ENCODE measurements at regions not wholly inside any gene's neighbourhood (a gene's known extent, or its start where the extent isn't known, plus 50 kb on each side); places are given as distances from the start of the nearest gene placed in this dataset.
"Not testable (repeated sequence)": the region's sequence is repeated elsewhere in the genome, so short reads cannot be mapped to it uniquely, and the experiment has no call there.

DNA sequence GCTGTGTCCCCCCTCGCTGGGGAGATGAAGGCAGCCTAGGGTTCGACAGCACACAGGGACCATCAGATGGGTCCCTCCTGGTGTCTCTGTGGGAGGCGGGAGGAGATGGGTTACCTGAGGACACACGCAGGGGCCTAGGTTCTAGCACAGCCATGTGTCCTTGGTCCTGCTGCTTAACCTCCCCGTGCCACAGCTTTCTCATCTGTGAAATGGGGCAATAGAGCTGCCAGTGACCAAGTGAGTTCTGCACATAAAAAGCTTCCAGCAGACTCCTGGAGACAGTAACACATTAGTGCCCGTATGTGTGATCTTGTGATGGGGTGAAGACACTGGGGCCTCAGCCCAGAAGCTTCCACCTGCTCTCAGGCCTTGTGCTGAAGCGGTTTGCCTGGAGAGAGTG lies 96.0 kb upstream of the GSE1 start:
- no peak for TF ChIP-seq ZFX (IDR thresholded peaks at IDR 0.05)
- TF ChIP-seq, protein P1, sequence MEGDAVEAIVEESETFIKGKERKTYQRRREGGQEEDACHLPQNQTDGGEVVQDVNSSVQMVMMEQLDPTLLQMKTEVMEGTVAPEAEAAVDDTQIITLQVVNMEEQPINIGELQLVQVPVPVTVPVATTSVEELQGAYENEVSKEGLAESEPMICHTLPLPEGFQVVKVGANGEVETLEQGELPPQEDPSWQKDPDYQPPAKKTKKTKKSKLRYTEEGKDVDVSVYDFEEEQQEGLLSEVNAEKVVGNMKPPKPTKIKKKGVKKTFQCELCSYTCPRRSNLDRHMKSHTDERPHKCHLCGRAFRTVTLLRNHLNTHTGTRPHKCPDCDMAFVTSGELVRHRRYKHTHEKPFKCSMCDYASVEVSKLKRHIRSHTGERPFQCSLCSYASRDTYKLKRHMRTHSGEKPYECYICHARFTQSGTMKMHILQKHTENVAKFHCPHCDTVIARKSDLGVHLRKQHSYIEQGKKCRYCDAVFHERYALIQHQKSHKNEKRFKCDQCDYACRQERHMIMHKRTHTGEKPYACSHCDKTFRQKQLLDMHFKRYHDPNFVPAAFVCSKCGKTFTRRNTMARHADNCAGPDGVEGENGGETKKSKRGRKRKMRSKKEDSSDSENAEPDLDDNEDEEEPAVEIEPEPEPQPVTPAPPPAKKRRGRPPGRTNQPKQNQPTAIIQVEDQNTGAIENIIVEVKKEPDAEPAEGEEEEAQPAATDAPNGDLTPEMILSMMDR (conservative IDR thresholded peaks at IDR 0.05), result no peak
- no peak overlapping the region for H3K27ac ChIP-seq

DNA sequence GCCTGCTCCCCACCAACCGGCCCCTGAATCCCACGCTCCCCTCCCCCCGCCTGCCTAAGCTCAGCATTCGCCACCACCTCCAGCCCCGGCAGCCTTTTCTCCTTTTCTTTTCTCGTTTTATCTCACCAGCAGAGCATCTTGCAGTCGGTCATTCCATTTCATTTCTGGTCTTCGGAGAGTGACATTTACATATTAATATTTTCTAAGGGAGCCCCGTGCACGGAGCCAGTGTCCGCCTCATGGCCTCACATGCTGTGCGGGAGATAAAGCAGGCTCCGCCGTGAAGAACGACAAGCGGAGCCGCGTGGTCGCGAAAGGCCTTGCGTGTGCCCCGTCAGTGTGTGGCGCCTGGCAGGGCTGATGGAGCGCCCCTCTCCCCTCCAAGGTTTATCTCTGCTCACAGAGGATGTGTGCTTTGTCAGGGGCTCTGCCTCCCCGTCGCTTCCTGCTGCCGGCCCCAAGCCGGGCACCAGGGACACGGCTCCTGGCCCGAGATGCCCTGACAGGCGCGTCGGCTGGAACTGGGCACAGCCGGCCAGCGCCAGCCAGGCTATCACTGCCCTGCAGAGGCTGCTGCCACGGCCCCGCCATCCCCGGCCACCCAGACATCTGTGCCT lies 95.5 kb upstream of the GSE1 start:
- H3K27ac ChIP-seq, result no peak overlapping the region
- TF ChIP-seq ZFX (IDR thresholded peaks at IDR 0.05), result no peak
- TF ChIP-seq, protein P1 (conservative IDR thresholded peaks at IDR 0.05), result no peak

DNA sequence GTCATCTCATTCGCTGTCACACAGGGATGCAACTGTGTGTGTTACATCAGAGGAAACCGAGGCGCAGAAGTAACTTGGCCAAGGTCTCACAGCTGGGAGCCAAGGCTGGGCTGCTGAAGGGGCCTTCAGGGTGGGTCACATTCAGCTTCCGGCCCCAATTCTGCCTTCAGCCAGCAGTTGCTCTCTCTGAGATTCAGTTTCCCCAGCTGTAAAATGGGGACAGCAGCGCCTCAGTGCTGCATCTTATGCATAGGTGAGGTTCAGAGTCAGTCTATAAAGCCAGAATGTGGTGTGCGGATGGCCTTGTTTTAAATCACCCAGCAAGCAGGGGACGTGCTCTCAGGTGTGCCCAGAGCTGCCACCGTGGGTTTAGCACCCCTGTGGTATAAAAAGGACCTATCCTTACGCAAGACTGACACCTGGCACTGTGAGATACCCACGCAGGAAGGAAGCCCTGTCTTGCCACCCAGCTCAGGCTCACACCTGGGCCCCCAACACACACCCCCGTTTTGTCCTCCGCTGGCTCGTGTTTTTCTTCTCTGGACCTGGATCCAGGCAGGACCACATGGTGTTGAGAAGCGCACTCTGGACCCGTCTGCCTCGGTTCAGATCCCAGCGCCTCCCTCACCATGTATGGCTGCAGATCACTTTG lies 94.6 kb upstream of the GSE1 start:
- TF ChIP-seq ZFX (IDR thresholded peaks at IDR 0.05), result no peak
- H3K27ac ChIP-seq, result no peak overlapping the region

DNA sequence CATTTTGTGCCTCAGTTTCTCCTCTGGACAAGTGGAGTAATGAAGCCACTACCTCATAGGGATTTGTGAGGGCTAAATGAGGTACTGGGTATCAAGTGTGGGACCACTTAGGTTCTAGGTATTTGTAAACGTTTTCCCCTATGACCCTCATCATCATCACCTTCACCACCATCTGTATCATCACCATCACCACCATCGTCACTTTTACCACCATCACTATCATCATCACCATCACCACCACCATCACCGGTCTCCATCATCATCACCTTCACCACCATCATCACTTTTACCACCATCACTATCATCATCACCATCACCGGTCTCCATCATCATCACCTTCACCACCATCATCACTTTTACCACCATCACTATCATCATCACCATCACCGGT lies 94.1 kb upstream of the GSE1 start:
- H3K27ac ChIP-seq, result not testable (repeated sequence)

DNA sequence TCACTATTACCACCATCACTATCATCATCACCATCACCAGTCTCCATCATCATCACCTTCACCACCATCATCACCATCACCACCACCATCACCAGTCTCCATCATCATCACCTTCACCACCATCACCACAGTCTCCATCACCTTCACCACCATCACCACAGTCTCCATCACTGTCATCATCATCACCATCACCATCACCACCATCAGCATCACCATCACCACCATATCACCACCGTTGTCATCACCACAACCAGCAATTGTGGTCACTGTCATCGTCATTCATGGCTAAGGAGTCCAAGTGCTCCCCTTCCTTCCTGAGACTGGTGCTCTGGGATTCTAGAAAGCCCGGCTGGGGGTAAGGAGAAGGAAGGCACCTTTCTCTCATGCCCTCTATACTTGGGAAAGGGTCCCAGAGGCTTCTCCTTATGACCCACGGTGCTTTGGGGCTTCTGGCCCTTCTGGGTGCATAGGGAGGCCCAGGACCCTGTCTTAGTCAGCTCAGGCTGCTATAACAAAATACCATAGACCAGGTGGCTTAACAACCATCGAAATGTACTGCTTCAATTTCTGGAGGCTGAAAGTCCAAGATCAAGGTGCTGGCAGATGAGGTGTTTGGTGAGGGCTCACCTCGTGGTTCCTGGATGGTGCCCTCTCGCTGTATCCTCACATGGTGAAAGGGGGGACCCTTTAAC lies 93.4 kb upstream of the GSE1 start:
- TF ChIP-seq, protein P1 (conservative IDR thresholded peaks at IDR 0.05), result no peak
- no peak for TF ChIP-seq ZFX (IDR thresholded peaks at IDR 0.05)
- H3K27ac ChIP-seq, result peak overlapping the region; percentile 93; the same call in 1 of the 2 replicates

DNA sequence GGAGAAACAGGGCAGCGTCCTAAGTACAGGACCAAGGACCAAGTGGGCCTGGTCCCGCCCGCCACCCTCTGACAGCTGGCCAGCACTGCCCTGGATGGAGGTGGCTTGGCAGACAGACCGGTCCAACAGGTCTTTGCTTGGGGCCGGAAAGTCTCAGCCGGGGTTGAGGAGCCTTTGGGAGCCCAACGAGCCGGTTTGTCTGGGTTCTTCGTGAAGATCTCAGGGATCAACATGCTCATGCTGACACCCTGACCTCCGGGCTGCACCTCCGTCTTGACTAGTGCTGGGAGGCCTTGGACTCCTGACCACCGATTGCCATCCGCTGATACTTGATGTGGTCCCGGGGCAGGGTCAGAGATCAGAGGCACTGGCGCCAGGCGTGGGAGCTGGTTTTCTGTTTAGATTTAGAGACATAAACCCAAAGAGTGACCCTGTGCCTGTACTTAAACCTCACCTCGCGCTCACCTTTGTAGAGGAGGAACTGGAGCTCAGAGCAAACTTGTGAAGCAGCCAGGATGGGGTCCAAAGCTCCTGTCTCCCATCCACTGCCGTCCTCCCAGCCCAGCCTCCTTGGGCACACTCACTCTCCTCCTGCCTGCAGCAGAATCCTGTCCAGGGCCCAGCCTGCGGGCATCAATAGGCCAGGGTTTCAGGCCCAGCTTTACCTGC lies 92.1 kb upstream of the GSE1 start:
- peak overlapping the region; percentile 93 for H3K27ac ChIP-seq
- TF ChIP-seq ZFX (IDR thresholded peaks at IDR 0.05), result no peak; the same call in 1 of the 2 replicates
- TF ChIP-seq, protein P1 (conservative IDR thresholded peaks at IDR 0.05), result no peak

DNA sequence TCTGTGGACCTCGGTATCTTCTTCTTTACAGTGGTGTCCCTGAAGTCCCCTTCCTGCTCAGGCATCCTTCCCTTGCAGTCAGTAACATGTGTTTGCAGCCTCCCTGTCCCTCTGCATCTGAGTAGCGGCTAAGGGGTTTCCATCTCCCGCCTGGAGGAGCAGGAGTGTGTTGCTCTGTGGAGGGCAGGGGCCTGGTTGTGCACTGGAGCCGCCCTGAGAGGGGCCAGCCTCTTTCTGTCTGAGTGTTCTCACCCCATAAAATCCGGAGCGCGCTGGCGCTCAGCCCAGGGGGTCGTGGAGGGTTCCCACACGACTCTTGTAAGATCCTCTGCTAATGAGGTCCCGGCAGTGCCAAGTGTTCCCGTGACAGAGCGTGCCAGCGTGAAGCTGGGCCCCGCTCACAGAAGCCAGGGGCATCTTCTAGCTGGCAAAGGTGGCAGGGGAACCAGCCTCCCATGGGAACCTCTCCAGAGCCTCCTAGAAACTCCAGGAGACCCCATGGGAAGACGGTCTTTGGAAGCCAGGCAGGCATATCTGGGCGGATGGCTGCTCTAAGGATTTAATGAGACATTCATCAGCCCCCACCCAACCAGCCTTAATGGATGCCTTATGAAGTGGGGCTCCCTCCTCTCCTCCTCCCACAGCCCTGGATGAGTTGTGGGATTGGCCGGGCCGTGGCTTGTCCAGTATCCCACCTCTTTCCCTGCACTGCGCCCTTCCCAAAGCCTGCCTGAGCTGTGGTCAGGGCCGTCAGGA lies 91.4 kb upstream of the GSE1 start:
- peak overlapping the region; percentile 93 for H3K27ac ChIP-seq

More for the DNA sequence above, 91.4 kb upstream of the GSE1 start:
- no peak for TF ChIP-seq ZFX (IDR thresholded peaks at IDR 0.05)
- TF ChIP-seq, protein P1 (conservative IDR thresholded peaks at IDR 0.05), result no peak

Measured in C4-2B (cell line).